CD14-positive monocyte (primary cell): ENCODE measurements at regions not wholly inside any gene's neighbourhood (a gene's known extent, or its start where the extent isn't known, plus 50 kb on each side); places are given as distances from the start of the nearest gene placed in this dataset.

ENCODE experiments used
- DNase-seq, 3 donors: peaks; one replicate each; pipeline ENCODE4 v3.0.0-alpha.2; 2011 to 2022
- H2AFZ ChIP-seq: 2 replicates; pipeline ENCODE4 v1.6.0; 2012; ENCODE audit warnings: mild to moderate bottlenecking, low read depth, low read length, inconsistent platforms; ENCODE audit not compliant: insufficient read depth, poor library complexity, severe bottlenecking
- H3K27ac ChIP-seq, 2 donors: 1 replicate in 1 of 2; 2 replicates in 1 of 2; pipeline ENCODE4 v1.5.1; 2012 to 2013; ENCODE audit warnings: low read length in 2 of 2, control low read depth in 1 of 2, inconsistent platforms in 1 of 2, low read depth in 1 of 2, mild to moderate bottlenecking in 1 of 2
- H3K27me3 ChIP-seq, 2 donors: one replicate each; pipeline versions ENCODE4 v1.6.0 to v1.6.1; 2011 to 2013; ENCODE audit warnings: low read length in 2 of 2; ENCODE audit not compliant: control insufficient read depth in 2 of 2, insufficient read depth in 2 of 2
- H3K36me3 ChIP-seq, 2 donors: replicated peaks in 1 of 2; 1 replicate in 1 of 2; 2 replicates in 1 of 2; pipeline versions ENCODE4 v1.5.1 to v1.6.1; 2012 to 2013; ENCODE audit warnings: low read length in 2 of 2, control low read depth in 1 of 2, inconsistent platforms in 1 of 2, mild to moderate bottlenecking in 1 of 2; ENCODE audit not compliant: insufficient read depth in 2 of 2, control insufficient read depth in 1 of 2
- H3K4me1 ChIP-seq, 2 donors: 1 replicate in 1 of 2; 2 replicates in 1 of 2; pipeline versions ENCODE4 v1.5.1 to v1.6.1; 2012 to 2013; ENCODE audit warnings: low read length in 2 of 2, control low read depth in 1 of 2, inconsistent platforms in 1 of 2, mild to moderate bottlenecking in 1 of 2, moderate library complexity in 1 of 2; ENCODE audit not compliant: insufficient read depth in 2 of 2, control insufficient read depth in 1 of 2
- H3K4me2 ChIP-seq: replicated peaks from 2 replicates; pipeline ENCODE3; 2012; ENCODE audit warnings: low read length, moderate library complexity, mild to moderate bottlenecking; ENCODE audit not compliant: poor library complexity, severe bottlenecking; ENCODE audit errors: extremely low read depth
- H3K4me3 ChIP-seq, 3 experiments: fragments of 200-600 bp in 1 of 3; sonication (generic) in 1 of 3; replicated peaks in 1 of 3; 1 replicate in 2 of 3; 2 replicates in 1 of 3; pipeline ENCODE4 v1.5.1; 2011 to 2013; ENCODE audit warnings: low read length in 3 of 3, mild to moderate bottlenecking in 3 of 3, control low read depth in 2 of 3, low read depth in 2 of 3, inconsistent platforms in 1 of 3, moderate library complexity in 1 of 3
- H3K79me2 ChIP-seq: 2 replicates; pipeline ENCODE4 v1.6.0; 2012; ENCODE audit warnings: mild to moderate bottlenecking, control low read depth, inconsistent platforms, low read length, moderate library complexity; ENCODE audit not compliant: insufficient read depth
- H3K9ac ChIP-seq: 2 replicates; pipeline ENCODE4 v1.6.0; 2017; ENCODE audit warnings: low read length, mild to moderate bottlenecking; ENCODE audit not compliant: insufficient read depth, poor library complexity, severe bottlenecking
- H3K9me3 ChIP-seq, 2 donors: replicated peaks in 1 of 2; 1 replicate in 1 of 2; 2 replicates in 1 of 2; pipeline versions ENCODE4 v1.5.1 to v1.6.1; 2012 to 2013; ENCODE audit warnings: low read length in 2 of 2, control low read depth in 1 of 2; ENCODE audit not compliant: control insufficient read depth in 1 of 2, insufficient read depth in 1 of 2
- H4K20me1 ChIP-seq: 2 replicates; pipeline ENCODE4 v1.6.0; 2012; ENCODE audit warnings: mild to moderate bottlenecking, low read length, control low read depth, moderate library complexity; ENCODE audit not compliant: insufficient read depth
- H3K27ac Mint-ChIP-seq, 7 donors: one replicate each; pipeline ENCODE4 v1.8.0; 2020; ENCODE audit warnings: mild to moderate bottlenecking in 7 of 7, mixed read lengths in 7 of 7, moderate library complexity in 6 of 7, inconsistent platforms in 2 of 7
- H3K27me3 Mint-ChIP-seq, 3 donors: one replicate each; pipeline ENCODE4 v1.8.0; 2021 to 2022; ENCODE audit warnings: low read depth in 3 of 3, mild to moderate bottlenecking in 3 of 3, mixed read lengths in 3 of 3, moderate library complexity in 3 of 3, inconsistent platforms in 1 of 3
- H3K36me3 Mint-ChIP-seq, 2 donors: one replicate each; pipeline ENCODE4 v1.8.0; 2020; ENCODE audit warnings: mixed read lengths in 2 of 2, inconsistent platforms in 1 of 2, mild to moderate bottlenecking in 1 of 2
- H3K4me1 Mint-ChIP-seq: one replicate; pipeline ENCODE4 v1.8.0; 2020; ENCODE audit warnings: mild to moderate bottlenecking, mixed read lengths
- H3K4me3 Mint-ChIP-seq, 2 donors: one replicate each; pipeline ENCODE4 v1.8.0; 2020; ENCODE audit warnings: mild to moderate bottlenecking in 2 of 2, mixed read lengths in 2 of 2, moderate library complexity in 1 of 2
- H3K9me3 Mint-ChIP-seq, 7 donors: one replicate each; pipeline ENCODE4 v1.8.0; 2020 to 2022; ENCODE audit warnings: mixed read lengths in 7 of 7, mild to moderate bottlenecking in 6 of 7, moderate library complexity in 6 of 7, inconsistent platforms in 2 of 7
- WGBS: methylation state at CpG from one replicate; pipeline ENCODE4 v1.1.5; 2013; ENCODE audit warnings: missing lambda C conversion rate; ENCODE audit not compliant: insufficient coverage; 5-methylcytosine and 5-hydroxymethylcytosine counted together
- intact Hi-C, 2 donors: fragments of 100-400 bp; cut with micrococcal nuclease; formaldehyde crosslinking; loops; one replicate each; pipeline versions ENCODE4 v1.15.0 to v1.15.1; 2023
- TF ChIP-seq, protein P1 (sequence below): fragments of 200-600 bp; IDR thresholded peaks from one replicate; pipeline ENCODE4 v1.8.0; 2022; ENCODE audit warnings: antibody characterized with exemption, mild to moderate bottlenecking

DNA sequence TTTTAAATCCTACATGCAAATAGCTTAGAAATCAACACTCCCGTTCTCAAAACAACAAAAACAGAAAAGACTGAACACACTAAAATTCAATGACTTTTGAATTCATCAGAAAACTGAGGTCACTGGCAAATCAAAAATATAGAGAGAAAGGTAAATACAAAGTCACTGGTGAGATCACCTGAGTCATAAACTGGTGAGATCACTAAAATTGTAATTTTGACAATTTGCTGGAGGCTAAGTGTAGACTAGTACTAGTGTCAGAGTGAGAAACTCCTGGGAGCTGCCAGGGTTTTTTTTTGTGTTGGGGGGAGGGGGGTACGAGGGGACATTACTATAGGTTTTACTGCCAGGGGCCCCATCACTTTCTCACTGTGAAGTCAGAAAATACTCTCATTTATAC is 1876.0 kb upstream of the CELF4 start:
- H3K4me1 Mint-ChIP-seq, result peaks cover 5% of the 10 kb centered on the region
- WGBS, result no CpG with 5 or more reads among the region's 2 CpGs
- intact Hi-C loops, result no loop called here
- Histone ChIP-seq H3K4me3 (no peak overlapping the region), H3K9ac (no peak overlapping the region), H3K9me3 (no peaks in the 10 kb centered on the region), H3K79me2 (no peaks in the 10 kb centered on the region), H4K20me1 (no peaks in the 10 kb centered on the region), H3K4me1 (no peaks in the 10 kb centered on the region), H3K36me3 (no peaks in the 10 kb centered on the region), H3K27me3 (no peaks in the 10 kb centered on the region), H2AFZ (no peak overlapping the region), H3K4me2 (no peak overlapping the region), H3K27ac (no peak overlapping the region)
- no peak for DNase-seq
- no peaks in the 10 kb centered on the region for H3K36me3 Mint-ChIP-seq
- no peak overlapping the region for H3K4me3 Mint-ChIP-seq
- TF ChIP-seq, protein P1, sequence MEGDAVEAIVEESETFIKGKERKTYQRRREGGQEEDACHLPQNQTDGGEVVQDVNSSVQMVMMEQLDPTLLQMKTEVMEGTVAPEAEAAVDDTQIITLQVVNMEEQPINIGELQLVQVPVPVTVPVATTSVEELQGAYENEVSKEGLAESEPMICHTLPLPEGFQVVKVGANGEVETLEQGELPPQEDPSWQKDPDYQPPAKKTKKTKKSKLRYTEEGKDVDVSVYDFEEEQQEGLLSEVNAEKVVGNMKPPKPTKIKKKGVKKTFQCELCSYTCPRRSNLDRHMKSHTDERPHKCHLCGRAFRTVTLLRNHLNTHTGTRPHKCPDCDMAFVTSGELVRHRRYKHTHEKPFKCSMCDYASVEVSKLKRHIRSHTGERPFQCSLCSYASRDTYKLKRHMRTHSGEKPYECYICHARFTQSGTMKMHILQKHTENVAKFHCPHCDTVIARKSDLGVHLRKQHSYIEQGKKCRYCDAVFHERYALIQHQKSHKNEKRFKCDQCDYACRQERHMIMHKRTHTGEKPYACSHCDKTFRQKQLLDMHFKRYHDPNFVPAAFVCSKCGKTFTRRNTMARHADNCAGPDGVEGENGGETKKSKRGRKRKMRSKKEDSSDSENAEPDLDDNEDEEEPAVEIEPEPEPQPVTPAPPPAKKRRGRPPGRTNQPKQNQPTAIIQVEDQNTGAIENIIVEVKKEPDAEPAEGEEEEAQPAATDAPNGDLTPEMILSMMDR, result no peak
- H3K27me3 Mint-ChIP-seq, result peaks cover 0 to 2% (median 1%) of the 10 kb centered on the region in 3 donors
- H3K9me3 Mint-ChIP-seq, result peaks cover 0 to 7% (median 2%) of the 10 kb centered on the region in 7 donors
- H3K27ac Mint-ChIP-seq, result no peak overlapping the region

DNA sequence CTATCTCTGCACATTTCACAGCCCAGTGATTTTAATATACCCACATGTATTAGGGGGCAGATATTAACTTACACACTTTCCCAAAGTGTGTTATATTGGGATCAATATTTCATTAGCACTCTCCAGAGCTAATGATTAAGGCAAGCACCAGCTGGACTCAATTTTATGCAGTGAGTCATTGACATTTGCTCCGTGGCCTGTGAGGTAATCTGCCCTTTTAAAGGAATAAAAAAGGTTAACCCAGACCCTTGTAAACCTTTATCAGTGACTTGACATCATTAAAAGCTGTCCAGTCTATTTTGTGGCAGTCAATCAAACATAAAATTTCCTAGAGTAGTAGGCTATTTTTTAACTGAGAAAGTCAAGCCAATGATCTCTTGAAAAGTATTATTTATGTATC is 1870.4 kb upstream of the CELF4 start:
- Mint-ChIP-seq H3K27ac (no peak overlapping the region), H3K36me3 (no peaks in the 10 kb centered on the region), H3K4me3 (no peak overlapping the region), H3K27me3 (peaks cover 0 to 2% (median 0%) of the 10 kb centered on the region in 3 donors), H3K4me1 (no peaks in the 10 kb centered on the region), H3K9me3 (peaks cover 0 to 4% (median 2%) of the 10 kb centered on the region in 7 donors)
- no peaks in the 10 kb centered on the region for H4K20me1 ChIP-seq
- H3K4me2 ChIP-seq, result no peak overlapping the region
- intact Hi-C loops, result no loop called here
- DNase-seq, result no peak
- H2AFZ ChIP-seq, result no peak overlapping the region
- WGBS, result no CpG with 5 or more reads among the region's 1 CpG
- H3K4me3 ChIP-seq, result no peak overlapping the region
- no peaks in the 10 kb centered on the region for H3K27me3 ChIP-seq
- no peak overlapping the region for H3K27ac ChIP-seq
- no peaks in the 10 kb centered on the region for H3K9me3 ChIP-seq
- no peaks in the 10 kb centered on the region for H3K79me2 ChIP-seq
- H3K4me1 ChIP-seq, result no peaks in the 10 kb centered on the region
- TF ChIP-seq, protein P1, result no peak
- H3K9ac ChIP-seq, result no peak overlapping the region
- no peaks in the 10 kb centered on the region for H3K36me3 ChIP-seq
